T-cell (primary cell): ENCODE measurements at regions not wholly inside any gene's neighbourhood (a gene's known extent, or its start where the extent isn't known, plus 50 kb on each side); places are given as distances from the start of the nearest gene placed in this dataset.

Experiments
- ATAC-seq, 4 experiments: fragments of 200-7000 bp in 3 of 4; fragments of 150-1000 bp in 1 of 4; cut with Tn5 transposase; replicated peaks in 1 of 4; 1 replicate in 3 of 4; 2 replicates in 1 of 4; pipeline ENCODE4 v1.10.0; 2021; ENCODE audit warnings: moderate library complexity in 3 of 4, mild to moderate bottlenecking in 2 of 4, moderate number of reproducible peaks in 1 of 4
- CTCF ChIA-PET, 2 donors: fragments of 300-600 bp; sonication (Branson Sonifier 250); formaldehyde crosslinking; loops; one replicate each; lab custom pipeline; 2022; ENCODE audit warnings: antibody characterized with exemption in 2 of 2; lab: Charles Lee
- POLR2A ChIA-PET, 2 donors: fragments of 300-600 bp; sonication (Branson Sonifier 250); formaldehyde crosslinking; loops; one replicate each; lab custom pipeline; 2022; ENCODE audit warnings: antibody characterized with exemption in 2 of 2; lab: Charles Lee
- DNase-seq, 35 experiments: peaks; one replicate each; pipeline versions ENCODE4 v3.0.0 to v3.0.0-alpha.2; 2013 to 2023
- H3K27ac ChIP-seq: one replicate; pipeline ENCODE4 v1.5.1; 2013; ENCODE audit warnings: low read length
- H3K27me3 ChIP-seq, 2 experiments: replicated peaks in 1 of 2; 1 replicate in 1 of 2; 2 replicates in 1 of 2; pipeline versions ENCODE4 v1.6.1 to v1.7.0; 2013; ENCODE audit warnings: low read length in 1 of 2, mixed read lengths in 1 of 2; ENCODE audit not compliant: control insufficient read depth in 2 of 2, insufficient read depth in 2 of 2; ENCODE audit errors: extremely low read depth in 1 of 2
- H3K36me3 ChIP-seq, 2 donors: 1 replicate in 1 of 2; 2 replicates in 1 of 2; pipeline versions ENCODE4 v1.6.1 to v1.7.0; 2013; ENCODE audit warnings: low read length in 1 of 2; ENCODE audit not compliant: control insufficient read depth in 2 of 2, insufficient read depth in 1 of 2; ENCODE audit errors: extremely low read depth in 1 of 2
- H3K4me1 ChIP-seq, 2 experiments: 1 replicate in 1 of 2; 2 replicates in 1 of 2; pipeline versions ENCODE4 v1.6.1 to v1.7.0; 2013; ENCODE audit warnings: low read length in 2 of 2, mixed read lengths in 1 of 2; ENCODE audit not compliant: insufficient read depth in 2 of 2, control insufficient read depth in 1 of 2; ENCODE audit errors: extremely low read depth in 1 of 2
- H3K4me3 ChIP-seq, 2 donors: 1 replicate in 1 of 2; 2 replicates in 1 of 2; pipeline versions ENCODE4 v1.5.1 to v1.7.0; 2013; ENCODE audit warnings: mild to moderate bottlenecking in 2 of 2, low read length in 1 of 2, moderate library complexity in 1 of 2; ENCODE audit not compliant: control insufficient read depth in 1 of 2; ENCODE audit errors: extremely low read depth in 1 of 2
- H3K9me3 ChIP-seq: 2 replicates; pipeline ENCODE4 v1.7.0; 2013
- H3K27ac Mint-ChIP-seq, 2 donors: one replicate each; pipeline ENCODE4 v1.8.0; 2020 to 2021; ENCODE audit warnings: mild to moderate bottlenecking in 2 of 2, mixed read lengths in 2 of 2
- H3K27me3 Mint-ChIP-seq, 2 donors: one replicate each; pipeline ENCODE4 v1.8.0; 2021 to 2022; ENCODE audit warnings: mixed read lengths in 2 of 2
- H3K36me3 Mint-ChIP-seq: one replicate; pipeline ENCODE4 v1.8.0; 2021; ENCODE audit warnings: mixed read lengths
- H3K4me1 Mint-ChIP-seq, 3 donors: one replicate each; pipeline ENCODE4 v1.8.0; 2020 to 2022; ENCODE audit warnings: mixed read lengths in 3 of 3, mild to moderate bottlenecking in 1 of 3
- H3K4me3 Mint-ChIP-seq, 3 donors: one replicate each; pipeline ENCODE4 v1.8.0; 2020 to 2022; ENCODE audit warnings: mild to moderate bottlenecking in 3 of 3, mixed read lengths in 3 of 3, moderate library complexity in 3 of 3
- H3K9me3 Mint-ChIP-seq, 3 donors: one replicate each; pipeline ENCODE4 v1.8.0; 2020 to 2022; ENCODE audit warnings: mixed read lengths in 3 of 3
- WGBS: methylation state at CpG from one replicate; pipeline ENCODE4 v1.1.5; 2013; ENCODE audit warnings: missing lambda C conversion rate; ENCODE audit not compliant: insufficient coverage; 5-methylcytosine and 5-hydroxymethylcytosine counted together

DNA sequence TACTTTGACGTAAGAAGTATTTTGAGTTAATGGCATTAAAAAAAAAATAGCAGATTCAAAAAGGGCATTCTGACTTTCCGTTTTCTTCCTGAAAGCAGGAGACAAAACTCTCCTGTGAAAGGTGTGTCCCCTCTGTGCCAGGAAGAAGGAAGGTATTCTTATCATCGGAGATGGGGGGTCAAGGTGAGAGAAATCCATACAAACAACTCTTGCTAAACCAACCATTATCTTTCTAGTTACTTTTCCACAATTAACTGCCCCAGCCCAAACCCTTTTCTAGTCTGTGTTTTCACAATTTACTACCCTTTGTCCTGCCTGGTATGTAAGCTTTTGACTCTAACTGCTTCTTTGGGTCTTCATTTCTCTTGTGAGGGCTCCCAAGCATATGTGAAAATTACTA, 717.3 kb downstream of the EPM2A start:
- no peak overlapping the region for H3K4me3 Mint-ChIP-seq
- ChIA-PET CTCF (no interaction called here), POLR2A (no interaction called here)
- no peak overlapping the region for H3K27ac Mint-ChIP-seq
- H3K36me3 Mint-ChIP-seq, result no peaks in the 10 kb centered on the region
- Histone ChIP-seq H3K9me3 (no peaks in the 10 kb centered on the region), H3K27me3 (no peaks in the 10 kb centered on the region), H3K36me3 (no peaks in the 10 kb centered on the region), H3K27ac (no peak overlapping the region), H3K4me3 (no peak overlapping the region), H3K4me1 (no peaks in the 10 kb centered on the region)
- no peak for ATAC-seq
- H3K4me1 Mint-ChIP-seq, result no peaks in the 10 kb centered on the region
- no peak for DNase-seq
- H3K27me3 Mint-ChIP-seq, result peaks cover 11% of the 10 kb centered on the region in 2 donors
- WGBS, result no CpG with 5 or more reads among the region's 3 CpGs
- H3K9me3 Mint-ChIP-seq, result no peaks in the 10 kb centered on the region

DNA sequence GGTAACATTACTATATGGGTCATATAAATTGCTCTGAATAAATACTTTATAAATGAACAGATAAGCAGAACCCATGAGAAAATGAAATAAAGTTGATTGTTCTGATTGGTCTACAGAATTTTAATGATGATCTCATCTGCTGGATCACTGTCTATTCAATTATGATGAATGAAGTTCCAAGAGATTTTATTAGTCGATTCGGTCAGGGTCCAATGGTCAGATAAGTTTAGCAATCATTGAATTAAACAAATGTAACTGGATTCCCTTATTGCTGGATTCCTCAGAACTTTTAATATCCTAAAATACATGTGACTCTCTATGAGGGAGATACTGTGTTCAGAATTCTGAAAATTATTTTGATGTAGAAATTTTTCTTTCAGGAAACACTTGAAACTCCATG, 715.2 kb downstream of the EPM2A start:
- WGBS, result no CpG with 5 or more reads among the region's 2 CpGs
- DNase-seq (no peak), ATAC-seq (no peak)
- POLR2A ChIA-PET, result no interaction called here
- Mint-ChIP-seq H3K9me3 (no peaks in the 10 kb centered on the region), H3K4me1 (no peaks in the 10 kb centered on the region), H3K27ac (no peak overlapping the region), H3K4me3 (no peak overlapping the region), H3K27me3 (peaks cover 11% of the 10 kb centered on the region in 2 donors), H3K36me3 (no peaks in the 10 kb centered on the region)
- H3K36me3 ChIP-seq, result no peaks in the 10 kb centered on the region
- no peaks in the 10 kb centered on the region for H3K4me1 ChIP-seq
- CTCF ChIA-PET, result no interaction called here
- no peak overlapping the region for H3K27ac ChIP-seq
- H3K9me3 ChIP-seq, result no peaks in the 10 kb centered on the region
- H3K27me3 ChIP-seq, result no peaks in the 10 kb centered on the region
- H3K4me3 ChIP-seq, result no peak overlapping the region

DNA sequence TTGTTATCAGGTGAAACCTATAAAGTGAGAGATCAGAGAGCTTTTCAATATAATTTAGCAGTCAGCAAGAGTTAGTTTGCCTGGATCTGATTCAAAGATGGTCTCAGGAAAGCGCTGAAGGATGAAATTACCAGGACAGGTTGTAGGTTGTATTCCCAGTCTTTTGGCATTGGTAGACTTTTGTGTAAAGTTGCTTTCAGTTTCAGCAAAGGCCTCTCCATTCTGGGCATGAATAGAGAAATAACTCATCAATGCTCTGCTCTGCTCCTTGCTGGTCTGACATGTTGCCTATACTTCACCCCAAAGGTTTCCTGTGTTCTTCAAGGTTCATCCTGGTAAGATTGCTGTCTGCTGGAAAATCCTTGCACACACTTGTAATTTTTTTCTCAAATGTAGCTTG, 714.8 kb downstream of the EPM2A start:
- no peak for ATAC-seq
- H3K4me1 Mint-ChIP-seq, result no peaks in the 10 kb centered on the region
- H3K27me3 Mint-ChIP-seq, result peaks cover 11% of the 10 kb centered on the region in 2 donors
- ChIA-PET CTCF (no interaction called here), POLR2A (no interaction called here)
- WGBS, result 89% methylated on average over 1 of the region's 1 CpG
- Histone ChIP-seq H3K27ac (no peak overlapping the region), H3K4me1 (no peaks in the 10 kb centered on the region), H3K9me3 (no peaks in the 10 kb centered on the region), H3K36me3 (no peaks in the 10 kb centered on the region), H3K4me3 (no peak overlapping the region), H3K27me3 (no peaks in the 10 kb centered on the region)
- H3K9me3 Mint-ChIP-seq, result no peaks in the 10 kb centered on the region
- no peak overlapping the region for H3K27ac Mint-ChIP-seq
- H3K4me3 Mint-ChIP-seq, result no peak overlapping the region
- no peak for DNase-seq
- no peaks in the 10 kb centered on the region for H3K36me3 Mint-ChIP-seq

DNA sequence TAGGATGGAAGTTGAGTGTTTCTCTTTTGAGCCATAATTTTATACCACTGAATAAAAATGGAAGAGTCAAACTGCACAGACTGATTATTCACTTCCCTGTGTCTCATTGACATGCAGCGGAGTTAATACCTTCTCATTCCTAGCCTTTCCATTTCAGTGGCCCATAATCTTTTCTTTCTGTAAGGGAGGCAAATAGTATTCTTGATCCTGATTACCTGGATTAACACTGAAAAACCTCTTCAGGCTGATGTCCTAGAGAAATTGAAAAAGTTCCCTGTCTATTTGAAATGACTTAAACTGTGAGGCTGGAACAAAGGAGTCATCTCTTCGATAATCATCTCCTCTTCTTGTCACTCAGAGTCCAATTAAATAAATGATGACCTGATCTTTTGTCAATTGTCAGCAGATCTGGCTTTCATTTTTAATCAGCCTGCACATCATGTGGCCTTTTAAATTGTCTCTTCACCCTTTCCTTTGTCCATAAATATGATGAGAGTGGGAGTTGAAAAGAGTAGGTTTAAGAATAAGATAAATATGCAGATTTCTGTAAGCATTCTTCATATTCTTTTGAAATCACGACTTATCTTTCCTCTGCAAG, 713.0 kb downstream of the EPM2A start:
- Histone ChIP-seq H3K27me3 (no peaks in the 10 kb centered on the region), H3K36me3 (no peaks in the 10 kb centered on the region), H3K4me1 (no peaks in the 10 kb centered on the region), H3K9me3 (no peaks in the 10 kb centered on the region), H3K4me3 (no peak overlapping the region), H3K27ac (no peak overlapping the region)
- no peaks in the 10 kb centered on the region for H3K9me3 Mint-ChIP-seq
- H3K27me3 Mint-ChIP-seq, result peaks cover 12 to 16% of the 10 kb centered on the region in 2 donors
- H3K4me3 Mint-ChIP-seq, result no peak overlapping the region
- CTCF ChIA-PET, result no interaction called here
- DNase-seq (no peak), ATAC-seq (no peak)
- no peaks in the 10 kb centered on the region for H3K4me1 Mint-ChIP-seq
- 60% methylated on average over 1 of the region's 3 CpGs for WGBS
- no peak overlapping the region for H3K27ac Mint-ChIP-seq
- H3K36me3 Mint-ChIP-seq, result no peaks in the 10 kb centered on the region
- POLR2A ChIA-PET, result no interaction called here

DNA sequence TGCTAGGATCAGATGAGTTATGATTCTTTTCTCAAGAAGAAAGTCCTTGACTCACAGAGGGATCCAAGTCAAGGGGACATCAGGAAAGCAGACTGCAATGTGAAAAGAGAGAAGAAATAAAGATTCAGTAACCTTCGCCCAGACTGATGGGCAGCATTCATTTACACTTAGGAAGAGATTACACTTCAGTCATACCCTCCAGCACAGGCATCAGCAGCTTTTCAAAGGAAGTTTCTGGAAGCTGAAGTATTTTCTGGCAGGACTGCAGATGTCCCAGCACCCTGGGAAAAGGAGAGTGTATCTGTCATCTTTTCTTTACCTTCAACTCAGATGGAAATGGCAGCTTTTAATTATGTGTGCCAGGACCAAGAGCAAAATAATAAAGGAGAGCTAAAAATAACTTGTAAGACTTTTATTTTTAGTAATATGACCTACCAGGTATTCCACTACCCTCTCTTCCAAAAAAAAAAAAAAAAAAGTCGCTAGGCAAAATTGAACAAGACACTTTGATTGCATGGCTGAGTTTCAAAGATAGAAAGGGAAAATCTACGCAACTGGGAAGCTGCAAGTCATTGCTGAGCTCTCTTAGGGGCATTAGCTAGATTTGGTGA, 712.1 kb downstream of the EPM2A start:
- Mint-ChIP-seq H3K4me1 (no peaks in the 10 kb centered on the region), H3K27me3 (peaks cover 16 to 19% of the 10 kb centered on the region in 2 donors), H3K9me3 (no peaks in the 10 kb centered on the region), H3K4me3 (no peak overlapping the region), H3K36me3 (no peaks in the 10 kb centered on the region), H3K27ac (no peak overlapping the region)
- WGBS, result no CpG with 5 or more reads among the region's 3 CpGs
- ATAC-seq (no peak), DNase-seq (no peak)
- Histone ChIP-seq H3K27me3 (no peaks in the 10 kb centered on the region), H3K4me1 (no peaks in the 10 kb centered on the region), H3K27ac (no peak overlapping the region), H3K36me3 (no peaks in the 10 kb centered on the region), H3K4me3 (no peak overlapping the region), H3K9me3 (no peaks in the 10 kb centered on the region)
- POLR2A ChIA-PET, result no interaction called here
- CTCF ChIA-PET, result interaction anchor here in 1 of 2 donors (0.7 kb wide), 1 partner anchor 1756 kb away, joined by 3 read pairs; no protein-coding TSS in a partner anchor

DNA sequence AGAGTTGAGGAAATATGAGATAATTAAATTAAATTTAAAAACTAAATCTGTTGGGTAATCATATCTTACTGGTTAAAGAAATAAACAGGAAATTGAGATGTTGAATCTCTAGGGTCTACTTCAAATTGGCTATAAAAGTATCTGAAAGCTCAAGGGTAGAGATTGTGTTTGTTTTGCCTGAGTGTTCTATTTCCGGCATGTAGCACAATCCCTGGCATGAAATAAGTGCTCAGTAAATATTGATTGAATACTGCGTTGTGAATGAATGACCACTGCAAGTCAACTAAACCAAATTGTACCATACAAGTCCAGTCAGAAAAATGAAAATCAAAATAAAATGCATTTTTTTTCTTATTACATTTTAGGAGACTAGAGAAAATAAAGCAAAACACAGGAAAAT, 709.8 kb downstream of the EPM2A start:
- peaks cover 22 to 28% of the 10 kb centered on the region in 2 donors for H3K27me3 Mint-ChIP-seq
- H3K9me3 ChIP-seq, result no peaks in the 10 kb centered on the region
- H3K36me3 ChIP-seq, result no peaks in the 10 kb centered on the region
- no peaks in the 10 kb centered on the region for H3K36me3 Mint-ChIP-seq
- POLR2A ChIA-PET, result interaction anchor here in 1 of 2 donors (0.5 kb wide), 1 partner anchor 51 kb away, joined by 3 read pairs; no protein-coding TSS in a partner anchor
- H3K4me3 Mint-ChIP-seq, result no peak overlapping the region
- DNase-seq (no peak), ATAC-seq (no peak)
- H3K4me3 ChIP-seq, result no peak overlapping the region
- H3K4me1 Mint-ChIP-seq, result no peaks in the 10 kb centered on the region
- H3K4me1 ChIP-seq, result no peaks in the 10 kb centered on the region
- no peaks in the 10 kb centered on the region for H3K27me3 ChIP-seq
- CTCF ChIA-PET, result no interaction called here
- H3K27ac ChIP-seq, result no peak overlapping the region
- no CpG with 5 or more reads among the region's 2 CpGs for WGBS
- H3K9me3 Mint-ChIP-seq, result no peaks in the 10 kb centered on the region
- no peak overlapping the region for H3K27ac Mint-ChIP-seq
